GM12872 (cell line): ENCODE measurements at regions not wholly inside any gene's neighbourhood (a gene's known extent, or its start where the extent isn't known, plus 50 kb on each side); places are given as distances from the start of the nearest gene placed in this dataset.

Experiments
- TF ChIP-seq, protein P1 (sequence below): IDR thresholded peaks from 3 replicates; pipeline ENCODE4 v1.5.1; 2011; ENCODE audit warnings: low read depth, mild to moderate bottlenecking, low read length, moderate library complexity; ENCODE audit not compliant: insufficient read depth

- TF ChIP-seq, protein P1, sequence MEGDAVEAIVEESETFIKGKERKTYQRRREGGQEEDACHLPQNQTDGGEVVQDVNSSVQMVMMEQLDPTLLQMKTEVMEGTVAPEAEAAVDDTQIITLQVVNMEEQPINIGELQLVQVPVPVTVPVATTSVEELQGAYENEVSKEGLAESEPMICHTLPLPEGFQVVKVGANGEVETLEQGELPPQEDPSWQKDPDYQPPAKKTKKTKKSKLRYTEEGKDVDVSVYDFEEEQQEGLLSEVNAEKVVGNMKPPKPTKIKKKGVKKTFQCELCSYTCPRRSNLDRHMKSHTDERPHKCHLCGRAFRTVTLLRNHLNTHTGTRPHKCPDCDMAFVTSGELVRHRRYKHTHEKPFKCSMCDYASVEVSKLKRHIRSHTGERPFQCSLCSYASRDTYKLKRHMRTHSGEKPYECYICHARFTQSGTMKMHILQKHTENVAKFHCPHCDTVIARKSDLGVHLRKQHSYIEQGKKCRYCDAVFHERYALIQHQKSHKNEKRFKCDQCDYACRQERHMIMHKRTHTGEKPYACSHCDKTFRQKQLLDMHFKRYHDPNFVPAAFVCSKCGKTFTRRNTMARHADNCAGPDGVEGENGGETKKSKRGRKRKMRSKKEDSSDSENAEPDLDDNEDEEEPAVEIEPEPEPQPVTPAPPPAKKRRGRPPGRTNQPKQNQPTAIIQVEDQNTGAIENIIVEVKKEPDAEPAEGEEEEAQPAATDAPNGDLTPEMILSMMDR, result no peak
These were observed 1951.0 kb downstream of the TP53TG3F start for GRCh38 chr16:35410438-35410837.

GRCh38 chr16:35411156-35411555 lies 1951.7 kb downstream of the TP53TG3F start:
- TF ChIP-seq, protein P1, result no peak

GRCh38 chr16:35414139-35414538 lies 1954.7 kb downstream of the TP53TG3F start:
- TF ChIP-seq, protein P1, result no peak

DNA sequence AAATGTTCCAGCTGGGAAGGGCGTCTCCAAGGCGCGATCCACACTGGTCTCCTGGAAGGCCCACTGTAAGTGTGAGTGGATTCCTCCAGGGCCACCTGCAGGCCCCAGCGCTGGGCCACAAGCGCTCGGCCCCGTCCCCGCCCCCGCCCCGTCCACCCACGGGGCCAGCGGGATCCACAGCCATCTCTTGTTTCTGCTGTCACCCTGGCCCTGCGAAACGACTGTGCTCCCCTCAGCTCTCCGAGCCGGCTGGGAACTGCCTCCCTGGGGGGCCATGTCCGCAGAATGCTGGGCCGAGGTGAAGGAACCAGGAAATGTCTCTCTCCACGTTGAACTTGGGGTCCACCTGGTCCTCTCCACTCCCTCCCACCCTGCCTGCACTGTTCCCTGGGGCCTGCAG lies 1955.2 kb downstream of the TP53TG3F start:
- TF ChIP-seq, protein P1, result no peak

DNA sequence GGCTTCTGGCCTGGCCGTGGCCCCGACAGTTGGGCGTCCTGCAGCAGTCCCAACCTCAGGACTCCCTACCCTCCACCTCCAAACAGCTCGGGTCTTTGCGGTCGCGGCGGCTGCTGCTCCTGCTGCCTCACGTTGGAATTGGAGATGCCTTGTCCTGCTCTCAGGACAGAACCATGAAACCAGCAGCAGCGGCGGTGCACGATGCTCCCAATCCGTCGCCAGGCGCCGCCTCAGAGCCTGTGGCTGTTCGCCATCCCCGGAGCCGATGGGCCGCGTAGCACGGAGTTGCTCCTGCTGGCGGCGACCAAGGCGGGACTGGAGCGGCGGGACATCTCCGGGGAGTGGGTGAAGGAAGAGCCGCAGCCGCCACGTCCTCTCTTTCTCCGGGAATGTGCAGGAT lies 1965.9 kb downstream of the TP53TG3F start:
- TF ChIP-seq, protein P1, result no peak

GRCh38 chr16:35431829-35432663 lies 1972.6 kb downstream of the TP53TG3F start:
- TF ChIP-seq, protein P1, result peak; percentile 87

DNA sequence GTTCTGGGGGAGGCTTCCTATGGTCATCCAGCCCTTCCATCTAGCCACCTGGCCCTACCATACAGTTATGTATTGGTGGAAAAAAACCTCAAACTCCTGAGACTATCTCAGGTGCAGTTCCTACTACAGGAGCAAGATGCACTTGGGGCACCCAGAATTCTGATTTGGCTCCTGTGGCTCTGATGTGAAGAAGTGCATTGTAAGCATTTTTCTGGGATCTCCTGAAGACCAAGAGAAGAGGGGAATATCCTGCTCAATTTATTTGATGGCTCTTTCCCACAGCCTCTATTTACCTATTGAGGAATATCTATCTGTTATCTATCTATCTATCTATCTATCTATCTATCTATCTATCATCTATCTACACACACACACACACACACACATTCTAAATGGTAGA lies 1981.5 kb downstream of the TP53TG3F start:
- TF ChIP-seq, protein P1, result no peak
